WTC11 (cell line): ENCODE measurements at regions not wholly inside any gene's neighbourhood (a gene's known extent, or its start where the extent isn't known, plus 50 kb on each side); places are given as distances from the start of the nearest gene placed in this dataset.

Experiments used
- CTCF ChIP-seq: fragments of 200-600 bp; IDR thresholded peaks from 2 replicates; pipeline ENCODE4 v1.8.0; 2022; ENCODE audit warnings: antibody characterized with exemption
- E2F1 ChIP-seq: sonication (generic); formaldehyde crosslinking; IDR thresholded peaks from 2 replicates; pipeline ENCODE4 v1.8.0; 2022; ENCODE audit warnings: mild to moderate bottlenecking, missing genetic modification reagents

GRCh38 chr12:18825138-18825537, 87.2 kb downstream of the CAPZA3 start:
- TF ChIP-seq E2F1 (CRISPR knock-in tag) (no peak), CTCF (no peak)
